SKM-1 (cell line): ENCODE measurements at regions not wholly inside any gene's neighbourhood (a gene's known extent, or its start where the extent isn't known, plus 50 kb on each side); places are given as distances from the start of the nearest gene placed in this dataset.
"Not testable (repeated sequence)": the region's sequence is repeated elsewhere in the genome, so short reads cannot be mapped to it uniquely, and the experiment has no call there.

Source experiments
- DNase-seq: peaks from one replicate; lab custom pipeline; 2025; ENCODE audit not compliant: unreplicated experiment; lab: John Stamatoyannopoulos, UW

GRCh38 chr9:135373820-135374219 is 105.8 kb upstream of the PPP1R26 start:
- DNase-seq: no peak

- DNase-seq: no peak
These were observed 105.0 kb upstream of the PPP1R26 start for GRCh38 chr9:135374591-135374990.

GRCh38 chr9:135375001-135375400 is 104.6 kb upstream of the PPP1R26 start:
- DNase-seq: no peak

GRCh38 chr9:135376511-135377265 is 102.9 kb upstream of the PPP1R26 start:
- DNase-seq: no peak

- no peak for DNase-seq
These were observed 102.2 kb upstream of the PPP1R26 start for GRCh38 chr9:135377431-135377830.

GRCh38 chr9:135378751-135379150 is 100.8 kb upstream of the PPP1R26 start:
- DNase-seq: no peak

GRCh38 chr9:135379540-135380267 is 99.9 kb upstream of the PPP1R26 start:
- no peak for DNase-seq

- no peak for DNase-seq
These were observed 99.1 kb upstream of the PPP1R26 start for GRCh38 chr9:135380311-135380960.

- DNase-seq: no peak
These were observed 97.7 kb upstream of the PPP1R26 start for GRCh38 chr9:135381762-135382310.

- DNase-seq: no peak
These were observed 95.4 kb upstream of the PPP1R26 start for GRCh38 chr9:135384226-135384625.

- DNase-seq: not testable (repeated sequence)
These were observed 94.7 kb upstream of the PPP1R26 start for GRCh38 chr9:135384815-135385405.

- DNase-seq: no peak
These were observed 93.8 kb upstream of the PPP1R26 start for GRCh38 chr9:135385793-135386192.

- DNase-seq: no peak
These were observed 91.6 kb upstream of the PPP1R26 start for GRCh38 chr9:135387976-135388375.

GRCh38 chr9:135388530-135388929 is 91.1 kb upstream of the PPP1R26 start:
- no peak for DNase-seq

GRCh38 chr9:135391759-135392158 is 87.8 kb upstream of the PPP1R26 start:
- no peak for DNase-seq

- DNase-seq: no peak
These were observed 87.1 kb upstream of the PPP1R26 start for GRCh38 chr9:135392511-135392910.

GRCh38 chr9:135394131-135394530 is 85.5 kb upstream of the PPP1R26 start:
- DNase-seq: no peak

- no peak for DNase-seq
These were observed 84.6 kb upstream of the PPP1R26 start for GRCh38 chr9:135394699-135395645.

- DNase-seq: no peak
These were observed 82.4 kb upstream of the PPP1R26 start for GRCh38 chr9:135397142-135397541.

- DNase-seq: no peak
These were observed 80.5 kb upstream of the PPP1R26 start for GRCh38 chr9:135399000-135399649.
